GM12878 (cell line): ENCODE measurements at regions not wholly inside any gene's neighbourhood (a gene's known extent, or its start where the extent isn't known, plus 50 kb on each side); places are given as distances from the start of the nearest gene placed in this dataset.

Experiments used
- ATAC-seq: fragments of 200-7000 bp; cut with Tn5 transposase; 3 replicates; pipeline ENCODE4 v1.9.1; 2020; ENCODE audit warnings: mild to moderate bottlenecking, moderate library complexity
- BruUV-seq: library from RNA; stranded (reverse); fragments of 400-500 nt; replicated peaks from 2 replicates; lab custom pipeline; 2021; lab: Mats Ljungman, UMichigan
- CTCF ChIA-PET: fragments of 300-600 bp; sonication (Branson Sonifier 250); formaldehyde crosslinking; extraction: SDS; loops from one replicate; lab custom pipeline; 2021; ENCODE audit warnings: inconsistent platforms; lab: Yijun Ruan, JAX
- POLR2A ChIA-PET: fragments of 350-600 bp; formaldehyde crosslinking; extraction: SDS; loops from one replicate; lab custom pipeline; 2021; ENCODE audit warnings: inconsistent platforms; lab: Charles Lee
- RAD21 ChIA-PET: fragments of 300-600 bp; sonication (Branson Sonifier 250); formaldehyde crosslinking; loops from one replicate; lab custom pipeline; 2023; ENCODE audit warnings: antibody characterized with exemption; ENCODE audit not compliant: unreplicated experiment; lab: Charles Lee
- SMC1A ChIA-PET: fragments of 300-600 bp; sonication (Branson Sonifier 250); formaldehyde crosslinking; loops from one replicate; lab custom pipeline; 2023; ENCODE audit not compliant: unreplicated experiment, uncharacterized antibody; lab: Charles Lee
- DNase-seq: peaks from one replicate; pipeline ENCODE4 v3.0.0-alpha.2; 2011; ENCODE audit warnings: low read depth, low spot score
- FAIRE-seq: peaks from 3 replicates; lab custom pipeline; 2011; peaks lifted over from hg19 to GRCh38; lab: Jason Lieb, UNC
- H2AFZ ChIP-seq: 2 replicates; pipeline ENCODE4 v1.6.0; 2011; ENCODE audit warnings: low read depth, low read length, control low read depth; ENCODE audit not compliant: control insufficient read depth
- H3K27ac ChIP-seq: 2 replicates; pipeline ENCODE4 v1.5.1; 2011; ENCODE audit warnings: control low read depth; ENCODE audit not compliant: control insufficient read depth, insufficient read depth
- H3K27me3 ChIP-seq, 2 experiments: replicated peaks in 1 of 2; 2 replicates each; pipeline versions ENCODE4 v1.6.0 to v1.6.1; 2011; ENCODE audit warnings: low read length in 1 of 2; ENCODE audit not compliant: control insufficient read depth in 2 of 2, insufficient read depth in 2 of 2
- H3K36me3 ChIP-seq, 2 experiments: 2 replicates each; pipeline ENCODE4 v1.5.1; 2011; ENCODE audit warnings: low read length in 1 of 2; ENCODE audit not compliant: control insufficient read depth in 2 of 2, insufficient read depth in 2 of 2
- H3K4me1 ChIP-seq: 2 replicates; pipeline ENCODE4 v1.6.1; 2011; ENCODE audit warnings: mild to moderate bottlenecking, low read length, moderate library complexity, mixed read lengths; ENCODE audit not compliant: control insufficient read depth, insufficient read depth
- H3K4me2 ChIP-seq: 2 replicates; pipeline ENCODE4 v1.6.0; 2011; ENCODE audit warnings: control low read depth; ENCODE audit not compliant: control insufficient read depth, insufficient read depth
- H3K4me3 ChIP-seq: fragments of 200-600 bp; sonication (generic); 2 replicates; pipeline ENCODE4 v1.5.1; 2016
- H3K79me2 ChIP-seq: 2 replicates; pipeline ENCODE4 v1.6.0; 2011; ENCODE audit warnings: low read length; ENCODE audit not compliant: control insufficient read depth, insufficient read depth
- H3K9ac ChIP-seq: 2 replicates; pipeline ENCODE4 v1.8.0; 2011; ENCODE audit warnings: low read length, control low read depth, mixed read lengths; ENCODE audit not compliant: control insufficient read depth, insufficient read depth
- H3K9me3 ChIP-seq: replicated peaks from 3 replicates; pipeline ENCODE4 v1.5.1; 2011; ENCODE audit warnings: mild to moderate bottlenecking, low read length; ENCODE audit not compliant: control insufficient read depth, insufficient read depth
- H4K20me1 ChIP-seq: 2 replicates; pipeline ENCODE4 v1.6.0; 2011; ENCODE audit not compliant: control insufficient read depth, insufficient read depth
- FOXK2 ChIP-seq: fragments of 450-650 bp; IDR thresholded peaks from 2 replicates; pipeline ENCODE4 v1.6.1; 2017; ENCODE audit warnings: mild to moderate bottlenecking, moderate library complexity
- HCFC1 ChIP-seq: fragments of 150-350 bp; IDR thresholded peaks from 2 replicates; pipeline ENCODE4 v1.6.1; 2014; ENCODE audit warnings: low read length
- IKZF1 ChIP-seq: fragments of 450-650 bp; conservative IDR thresholded peaks from 2 replicates; pipeline ENCODE4 v1.6.1; 2017; ENCODE audit warnings: antibody characterized with exemption, mild to moderate bottlenecking
- JUNB ChIP-seq: IDR thresholded peaks from 2 replicates; pipeline ENCODE4 v1.6.1; 2016; ENCODE audit warnings: antibody characterized with exemption, mild to moderate bottlenecking
- KAT2A ChIP-seq: conservative IDR thresholded peaks from 2 replicates; pipeline ENCODE4 v1.6.1; 2011; ENCODE audit warnings: low read depth, low read length; ENCODE audit not compliant: control insufficient read depth
- MTA2 ChIP-seq: fragments of 450-650 bp; IDR thresholded peaks from 2 replicates; pipeline ENCODE4 v1.6.1; 2016; ENCODE audit warnings: low read depth, mild to moderate bottlenecking, moderate library complexity
- NBN ChIP-seq: fragments of 450-650 bp; IDR thresholded peaks from 2 replicates; pipeline ENCODE4 v1.6.1; 2016
- POLR2AphosphoS5 ChIP-seq: IDR thresholded peaks from 2 replicates; pipeline ENCODE4 v1.6.1; 2011; ENCODE audit warnings: mild to moderate bottlenecking, low read length, inconsistent platforms
- RAD21 ChIP-seq: IDR thresholded peaks from 2 replicates; pipeline ENCODE4 v1.6.1; 2011; ENCODE audit warnings: mild to moderate bottlenecking, low read depth, low read length, moderate library complexity; ENCODE audit not compliant: insufficient read depth
- SMC3 ChIP-seq: IDR thresholded peaks from 2 replicates; pipeline ENCODE4 v1.6.1; 2011; ENCODE audit warnings: low read length, improper control_type of control experiment, borderline replicate concordance
- STAT3 ChIP-seq: IDR thresholded peaks from 2 replicates; pipeline ENCODE4 v1.6.1; 2011; ENCODE audit warnings: low read depth, low read length, improper control_type of control experiment
- TBL1XR1 ChIP-seq: IDR thresholded peaks from 2 replicates; pipeline ENCODE4 v1.6.1; 2012; ENCODE audit warnings: low read depth, low read length, improper control_type of control experiment
- ZBED1 ChIP-seq: IDR thresholded peaks from 2 replicates; pipeline ENCODE4 v1.6.1; 2016; ENCODE audit warnings: borderline replicate concordance
- whole genome bisulfite sequencing: methylation state at CpG from one replicate; pipeline ENCODE4 v1.1.6; 2016; ENCODE audit warnings: low lambda C conversion rate; ENCODE audit not compliant: insufficient replicate concordance, insufficient coverage; ENCODE audit errors: missing lambda C conversion rate; 5-methylcytosine and 5-hydroxymethylcytosine counted together
- in situ Hi-C: fragments of 300-500 bp; cut with MboI; formaldehyde crosslinking; loops from 9 replicates; pipeline ENCODE4 v1.14.3; 2018; ENCODE audit warnings: mixed read lengths
- intact Hi-C: fragments of 100-400 bp; cut with micrococcal nuclease; formaldehyde crosslinking; loops from one replicate; pipeline ENCODE4 v1.14.2; 2022; ENCODE audit not compliant: unreplicated experiment
- TF ChIP-seq, protein P1 (sequence below): fragments of 450-650 bp; formaldehyde crosslinking; IDR thresholded peaks from 2 replicates; pipeline ENCODE4 v1.4.0; 2022; ENCODE audit warnings: mild to moderate bottlenecking, moderate library complexity
- TF ChIP-seq, protein P2 (sequence below): fragments of 450-650 bp; formaldehyde crosslinking; IDR thresholded peaks from 2 replicates; pipeline ENCODE4 v1.5.0; 2022; ENCODE audit warnings: mild to moderate bottlenecking, missing genetic modification characterization
- TF ChIP-seq, protein P3 (sequence below): fragments of 450-650 bp; IDR thresholded peaks from 2 replicates; pipeline ENCODE4 v1.6.1; 2017; ENCODE audit warnings: mild to moderate bottlenecking, low read depth, inconsistent platforms; ENCODE audit not compliant: poor library complexity, severe bottlenecking

DNA sequence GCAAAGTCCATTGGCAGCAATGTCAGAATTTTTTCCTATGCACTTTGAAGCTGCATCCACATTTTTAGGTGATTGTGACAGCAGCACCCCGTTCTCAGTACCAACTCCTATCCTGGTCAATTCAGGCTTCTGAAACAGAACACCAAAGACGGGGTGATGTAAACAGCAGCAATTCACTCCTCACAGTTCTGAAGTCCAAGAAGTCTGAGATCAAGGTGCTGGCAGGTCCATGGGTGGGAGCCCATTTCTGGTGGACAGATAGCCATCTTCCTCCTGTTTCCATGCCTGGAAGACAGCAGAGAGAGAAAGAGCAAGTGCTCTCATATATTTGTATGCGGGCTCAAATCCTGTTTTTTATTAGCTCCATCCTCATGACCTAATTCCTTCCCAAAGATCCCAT, 471.2 kb downstream of the BRD1 start:
- intact Hi-C loops, result no loop called here
- Histone ChIP-seq H3K4me1 (no peaks in the 10 kb centered on the region), H3K4me3 (no peak overlapping the region), H3K9ac (no peak overlapping the region), H3K27me3 (no peaks in the 10 kb centered on the region), H4K20me1 (no peaks in the 10 kb centered on the region), H3K36me3 (no peaks in the 10 kb centered on the region), H3K9me3 (no peaks in the 10 kb centered on the region; the same call in 2 of the 3 replicates), H3K79me2 (no peaks in the 10 kb centered on the region), H3K27ac (no peak overlapping the region), H3K4me2 (no peak overlapping the region), H2AFZ (no peak overlapping the region)
- ChIA-PET SMC1A (no interaction called here), RAD21 (no interaction called here), POLR2A (no interaction called here), CTCF (interaction anchor here (0.7 kb wide), 1 partner anchor 1074 kb away, joined by 3 read pairs; no protein-coding TSS in a partner anchor)
- BruUV-seq, result no TSS peak
- no peak for FAIRE-seq
- 16% methylated on average over 3 of the region's 3 CpGs for WGBS
- ATAC-seq, result no peak
- in situ Hi-C loops, result no loop called here
- no peak for DNase-seq
- TF ChIP-seq IKZF1 (no peak), STAT3 (no peak), JUNB (no peak), HCFC1 (no peak), RAD21 (no peak), POLR2AphosphoS5 (no peak), SMC3 (no peak), KAT2A (no peak), NBN (no peak), MTA2 (no peak), FOXK2 (no peak), ZBED1 (no peak), TBL1XR1 (no peak)
- TF ChIP-seq, protein P1, sequence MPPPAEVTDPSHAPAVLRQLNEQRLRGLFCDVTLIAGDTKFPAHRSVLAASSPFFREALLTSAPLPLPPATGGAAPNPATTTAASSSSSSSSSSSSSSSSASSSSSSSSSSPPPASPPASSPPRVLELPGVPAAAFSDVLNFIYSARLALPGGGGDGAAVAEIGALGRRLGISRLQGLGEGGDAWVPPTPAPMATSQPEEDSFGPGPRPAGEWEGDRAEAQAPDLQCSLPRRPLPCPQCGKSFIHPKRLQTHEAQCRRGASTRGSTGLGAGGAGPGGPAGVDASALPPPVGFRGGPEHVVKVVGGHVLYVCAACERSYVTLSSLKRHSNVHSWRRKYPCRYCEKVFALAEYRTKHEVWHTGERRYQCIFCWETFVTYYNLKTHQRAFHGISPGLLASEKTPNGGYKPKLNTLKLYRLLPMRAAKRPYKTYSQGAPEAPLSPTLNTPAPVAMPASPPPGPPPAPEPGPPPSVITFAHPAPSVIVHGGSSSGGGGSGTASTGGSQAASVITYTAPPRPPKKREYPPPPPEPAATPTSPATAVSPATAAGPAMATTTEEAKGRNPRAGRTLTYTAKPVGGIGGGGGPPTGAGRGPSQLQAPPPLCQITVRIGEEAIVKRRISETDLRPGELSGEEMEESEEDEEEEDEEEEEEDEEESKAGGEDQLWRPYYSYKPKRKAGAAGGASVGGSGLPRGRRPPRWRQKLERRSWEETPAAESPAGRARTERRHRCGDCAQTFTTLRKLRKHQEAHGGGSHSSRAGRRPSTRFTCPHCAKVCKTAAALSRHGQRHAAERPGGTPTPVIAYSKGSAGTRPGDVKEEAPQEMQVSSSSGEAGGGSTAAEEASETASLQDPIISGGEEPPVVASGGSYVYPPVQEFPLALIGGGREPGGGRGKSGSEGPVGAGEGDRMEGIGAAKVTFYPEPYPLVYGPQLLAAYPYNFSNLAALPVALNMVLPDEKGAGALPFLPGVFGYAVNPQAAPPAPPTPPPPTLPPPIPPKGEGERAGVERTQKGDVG (CRISPR knock-in tag), result no peak
- TF ChIP-seq, protein P2, sequence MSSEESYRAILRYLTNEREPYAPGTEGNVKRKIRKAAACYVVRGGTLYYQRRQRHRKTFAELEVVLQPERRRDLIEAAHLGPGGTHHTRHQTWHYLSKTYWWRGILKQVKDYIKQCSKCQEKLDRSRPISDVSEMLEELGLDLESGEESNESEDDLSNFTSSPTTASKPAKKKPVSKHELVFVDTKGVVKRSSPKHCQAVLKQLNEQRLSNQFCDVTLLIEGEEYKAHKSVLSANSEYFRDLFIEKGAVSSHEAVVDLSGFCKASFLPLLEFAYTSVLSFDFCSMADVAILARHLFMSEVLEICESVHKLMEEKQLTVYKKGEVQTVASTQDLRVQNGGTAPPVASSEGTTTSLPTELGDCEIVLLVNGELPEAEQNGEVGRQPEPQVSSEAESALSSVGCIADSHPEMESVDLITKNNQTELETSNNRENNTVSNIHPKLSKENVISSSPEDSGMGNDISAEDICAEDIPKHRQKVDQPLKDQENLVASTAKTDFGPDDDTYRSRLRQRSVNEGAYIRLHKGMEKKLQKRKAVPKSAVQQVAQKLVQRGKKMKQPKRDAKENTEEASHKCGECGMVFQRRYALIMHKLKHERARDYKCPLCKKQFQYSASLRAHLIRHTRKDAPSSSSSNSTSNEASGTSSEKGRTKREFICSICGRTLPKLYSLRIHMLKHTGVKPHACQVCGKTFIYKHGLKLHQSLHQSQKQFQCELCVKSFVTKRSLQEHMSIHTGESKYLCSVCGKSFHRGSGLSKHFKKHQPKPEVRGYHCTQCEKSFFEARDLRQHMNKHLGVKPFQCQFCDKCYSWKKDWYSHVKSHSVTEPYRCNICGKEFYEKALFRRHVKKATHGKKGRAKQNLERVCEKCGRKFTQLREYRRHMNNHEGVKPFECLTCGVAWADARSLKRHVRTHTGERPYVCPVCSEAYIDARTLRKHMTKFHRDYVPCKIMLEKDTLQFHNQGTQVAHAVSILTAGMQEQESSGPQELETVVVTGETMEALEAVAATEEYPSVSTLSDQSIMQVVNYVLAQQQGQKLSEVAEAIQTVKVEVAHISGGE (CRISPR knock-in tag), result no peak
- TF ChIP-seq, protein P3, sequence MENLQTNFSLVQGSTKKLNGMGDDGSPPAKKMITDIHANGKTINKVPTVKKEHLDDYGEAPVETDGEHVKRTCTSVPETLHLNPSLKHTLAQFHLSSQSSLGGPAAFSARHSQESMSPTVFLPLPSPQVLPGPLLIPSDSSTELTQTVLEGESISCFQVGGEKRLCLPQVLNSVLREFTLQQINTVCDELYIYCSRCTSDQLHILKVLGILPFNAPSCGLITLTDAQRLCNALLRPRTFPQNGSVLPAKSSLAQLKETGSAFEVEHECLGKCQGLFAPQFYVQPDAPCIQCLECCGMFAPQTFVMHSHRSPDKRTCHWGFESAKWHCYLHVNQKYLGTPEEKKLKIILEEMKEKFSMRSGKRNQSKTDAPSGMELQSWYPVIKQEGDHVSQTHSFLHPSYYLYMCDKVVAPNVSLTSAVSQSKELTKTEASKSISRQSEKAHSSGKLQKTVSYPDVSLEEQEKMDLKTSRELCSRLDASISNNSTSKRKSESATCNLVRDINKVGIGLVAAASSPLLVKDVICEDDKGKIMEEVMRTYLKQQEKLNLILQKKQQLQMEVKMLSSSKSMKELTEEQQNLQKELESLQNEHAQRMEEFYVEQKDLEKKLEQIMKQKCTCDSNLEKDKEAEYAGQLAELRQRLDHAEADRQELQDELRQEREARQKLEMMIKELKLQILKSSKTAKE, result no peak
